ENCODE measurements at regions not wholly inside any gene's neighbourhood (a gene's known extent, or its start where the extent isn't known, plus 50 kb on each side); places are given as distances from the start of the nearest gene placed in this dataset.
"Not testable (repeated sequence)": the region's sequence is repeated elsewhere in the genome, so short reads cannot be mapped to it uniquely, and the experiment has no call there.

DNA sequence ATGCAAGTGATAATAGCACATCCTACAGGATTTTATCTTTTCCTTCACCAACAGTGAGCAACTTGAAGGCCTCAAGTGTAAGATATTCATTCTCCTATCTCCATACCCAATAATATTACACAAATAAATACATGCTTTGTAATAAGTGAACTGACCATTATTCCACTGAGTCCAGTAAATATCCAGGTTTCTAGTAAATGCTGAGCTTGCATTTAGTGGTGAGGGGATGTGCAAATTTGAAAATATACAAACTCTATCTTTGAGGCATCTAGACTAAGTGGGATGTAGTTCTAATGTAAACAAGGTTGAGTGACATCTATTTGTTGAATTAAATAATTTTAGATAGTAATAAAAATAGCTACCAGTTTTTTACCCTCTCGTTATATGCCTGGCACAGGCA lies 587.6 kb upstream of the IL12A start:
- DNase-seq, result no peak

DNA sequence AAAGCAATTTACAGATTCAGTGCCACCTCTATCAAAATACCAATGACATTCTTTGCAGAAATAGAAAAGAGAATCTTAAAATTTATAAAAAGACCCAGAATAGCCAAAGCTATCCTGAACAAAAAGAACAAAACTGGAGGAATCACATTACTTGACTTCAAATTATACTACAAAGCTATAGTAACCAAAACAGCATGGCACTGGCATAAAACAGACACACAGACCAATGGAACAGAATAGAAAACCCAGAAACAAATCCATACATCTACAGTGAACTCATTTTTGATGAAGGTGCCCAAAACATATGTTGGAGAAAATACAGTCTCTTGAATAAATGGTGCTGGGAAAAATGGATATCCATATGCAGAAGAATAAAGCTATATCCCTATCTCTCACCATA lies 578.9 kb upstream of the IL12A start:
- DNase-seq, result not testable (repeated sequence)

DNA sequence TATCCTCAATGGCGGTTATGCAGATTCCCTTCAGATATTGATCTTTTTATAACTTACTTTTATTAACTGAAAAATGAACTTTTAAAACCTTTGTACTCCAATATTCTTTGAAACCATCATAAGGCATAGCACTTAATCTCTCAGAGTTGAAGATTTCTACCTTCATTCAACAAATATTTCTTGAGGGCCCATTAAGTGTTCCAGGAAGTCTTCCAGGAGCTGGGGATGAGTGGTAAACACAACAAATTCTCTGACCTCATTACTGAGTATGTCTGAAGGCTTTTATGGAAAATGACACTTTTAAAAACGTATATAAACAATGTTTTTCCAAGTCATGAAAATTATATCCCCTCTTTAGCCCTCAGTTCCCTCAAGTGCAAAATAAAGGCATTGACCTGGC lies 575.3 kb upstream of the IL12A start:
- no peak for DNase-seq

DNA sequence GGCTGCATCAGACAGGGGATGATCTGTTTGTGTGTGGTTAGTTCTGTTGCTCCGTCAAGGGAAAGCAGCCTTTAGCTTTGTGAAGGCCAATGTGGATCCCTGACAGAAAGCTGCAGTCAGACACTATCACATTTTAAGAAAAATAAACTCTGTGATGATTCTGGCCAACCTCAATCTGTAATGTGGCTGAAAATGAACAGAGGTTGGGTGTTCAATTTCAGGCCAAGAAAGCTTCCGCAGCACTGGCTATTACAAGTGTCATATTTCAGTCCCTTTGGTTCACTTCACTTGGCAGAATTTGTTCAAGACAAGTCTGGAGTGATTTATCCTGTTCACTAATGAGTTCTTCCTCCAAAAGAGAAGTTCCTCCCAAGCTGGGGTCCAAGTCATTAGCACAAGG lies 571.8 kb upstream of the IL12A start:
- no peak for DNase-seq

DNA sequence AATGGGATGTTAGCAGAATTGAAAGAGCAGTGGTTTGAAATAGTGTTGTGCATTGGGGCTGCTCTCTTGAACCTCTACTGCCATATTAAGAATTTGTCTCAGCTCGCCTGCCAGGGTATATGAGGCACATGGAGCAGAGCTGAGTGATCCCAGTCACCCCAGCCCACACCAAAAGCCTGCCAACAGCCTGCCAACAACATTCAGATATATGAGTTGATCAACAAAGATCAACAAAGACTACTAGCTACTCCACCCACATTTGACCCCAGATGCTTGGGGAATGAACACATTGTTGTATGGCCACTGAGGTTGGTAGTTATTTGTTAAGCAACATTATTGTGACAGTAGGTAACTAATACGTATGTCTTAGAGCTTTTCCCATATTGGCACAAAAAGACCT lies 570.9 kb upstream of the IL12A start:
- no peak for DNase-seq

DNA sequence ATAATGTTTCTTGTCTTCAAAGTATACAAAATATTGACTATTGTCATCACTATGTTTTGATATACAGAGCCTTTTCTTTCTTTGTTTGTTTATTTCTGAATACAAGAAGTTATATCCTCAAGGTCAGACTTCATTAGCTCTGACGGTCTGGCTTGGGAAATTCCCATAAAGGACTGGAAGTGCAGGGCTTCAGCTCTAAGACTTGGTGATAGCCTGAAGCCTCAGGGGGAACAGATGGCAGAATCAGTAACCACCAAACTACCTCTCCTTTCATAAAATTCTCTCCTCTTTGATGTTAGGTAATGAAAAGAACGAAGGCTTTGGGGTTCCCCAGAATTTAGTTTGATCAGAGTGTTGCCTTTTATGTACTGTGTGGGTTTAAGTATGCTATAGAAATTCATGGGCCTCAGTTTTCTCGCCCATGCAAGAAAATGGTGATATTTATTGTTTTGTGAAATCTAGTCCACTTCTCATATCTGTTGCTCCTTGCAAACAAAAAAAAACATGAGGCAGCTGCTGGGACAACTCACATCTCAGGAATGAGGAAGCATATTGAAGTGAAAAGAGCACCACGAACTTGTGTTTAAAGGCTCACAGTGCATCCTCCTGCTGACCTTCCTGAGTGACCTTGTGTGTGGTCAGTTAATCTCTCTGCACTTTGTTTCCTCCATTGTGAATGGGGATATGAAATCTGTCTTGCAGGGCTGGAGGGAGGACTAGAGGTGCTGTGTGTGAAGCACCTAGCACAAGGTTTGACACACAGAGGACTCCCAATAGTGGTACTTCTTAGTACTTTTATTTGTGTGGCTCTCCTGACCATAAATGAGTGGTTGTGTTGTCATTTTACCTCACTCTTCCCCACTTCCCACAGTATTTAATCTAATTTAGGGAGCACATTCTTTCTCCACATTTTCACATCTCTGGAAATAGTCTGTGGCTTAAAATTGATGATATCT lies 569.8 kb upstream of the IL12A start:
- no peak for DNase-seq

DNA sequence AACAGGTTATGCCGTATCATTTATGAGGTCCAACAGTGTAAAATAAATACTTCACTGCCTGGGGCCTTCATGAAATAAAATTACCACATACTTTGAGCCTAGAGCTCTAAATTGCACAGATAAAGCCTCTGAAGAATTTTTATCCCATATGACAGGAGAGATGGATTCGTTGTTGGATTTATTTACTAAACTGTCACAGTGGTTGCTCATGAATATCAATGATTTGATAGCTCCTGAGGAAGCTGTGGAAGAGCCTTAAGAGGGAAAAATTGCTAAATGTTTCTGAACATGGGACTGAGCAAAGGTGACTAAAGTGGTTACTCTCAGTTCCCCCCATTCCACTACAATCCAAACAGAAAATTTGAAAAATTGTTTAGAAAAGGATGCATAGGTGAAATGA lies 558.9 kb upstream of the IL12A start:
- no peak for DNase-seq

DNA sequence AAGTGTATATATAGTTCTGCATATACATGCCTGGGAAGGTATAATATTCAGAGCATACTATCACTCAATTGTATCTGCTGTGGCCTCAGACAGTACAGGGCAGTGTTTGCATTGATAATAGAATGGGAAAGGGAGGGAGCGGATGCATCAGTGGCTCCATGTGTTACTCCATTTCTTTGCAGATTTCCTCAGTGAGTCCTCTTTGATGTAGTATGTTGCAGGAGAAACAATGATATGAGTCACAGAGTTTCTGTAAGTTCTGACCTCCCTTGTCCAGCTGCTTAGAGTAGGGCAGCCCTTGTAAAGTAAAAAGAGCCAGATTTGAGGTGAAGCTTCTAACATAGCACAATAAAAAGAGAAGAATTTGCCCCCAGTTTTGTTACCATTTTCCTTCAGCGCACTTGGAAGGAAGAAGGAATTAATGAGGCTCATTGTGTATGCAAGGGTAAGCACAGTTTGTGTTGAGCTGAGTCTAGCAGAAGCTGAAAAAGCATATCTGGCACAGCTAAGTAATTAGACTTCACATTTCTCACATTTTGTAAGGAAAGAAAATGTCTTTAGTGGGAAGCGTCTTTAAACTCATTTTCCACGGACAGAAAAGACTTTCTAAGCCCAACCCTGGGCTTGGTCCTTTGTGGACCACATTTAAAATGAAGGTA lies 555.8 kb upstream of the IL12A start:
- no peak for DNase-seq

DNA sequence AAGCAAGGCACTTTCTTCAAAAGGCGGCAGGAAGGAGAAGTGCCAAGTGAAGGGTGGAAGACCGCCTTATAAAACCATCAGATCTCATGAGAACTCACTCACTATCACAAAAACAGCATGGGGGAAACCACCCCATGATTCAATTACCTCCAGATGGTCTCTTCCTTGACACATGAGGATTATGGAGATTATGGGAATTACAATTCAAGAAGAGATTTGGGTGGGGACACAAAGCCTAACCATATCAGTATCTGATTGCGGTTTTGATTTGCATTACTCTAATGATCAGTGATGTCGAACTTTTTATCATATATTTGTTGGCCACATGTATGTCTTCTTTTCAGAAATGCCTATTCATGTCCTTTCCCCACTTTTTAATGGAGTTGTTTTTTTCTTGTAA lies 549.3 kb upstream of the IL12A start:
- DNase-seq, result no peak

DNA sequence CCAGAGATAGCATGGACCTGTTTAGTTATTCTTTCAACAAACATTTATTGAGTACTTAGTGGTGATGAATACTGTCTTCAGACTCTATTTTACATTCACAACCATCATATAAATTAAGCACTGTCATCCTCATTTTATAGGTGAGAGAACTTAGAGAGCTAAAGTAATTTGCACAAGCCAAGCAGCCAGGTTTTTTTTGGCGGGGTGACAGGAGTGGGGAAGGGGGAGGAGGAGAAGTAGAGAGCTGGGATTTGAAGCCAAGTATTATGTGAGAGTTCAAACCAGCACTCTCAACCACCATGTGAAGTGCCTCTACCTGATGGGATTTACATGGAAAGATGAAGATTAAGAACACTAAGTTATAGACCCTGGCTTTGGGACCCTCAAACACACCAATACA lies 547.4 kb upstream of the IL12A start:
- no peak for DNase-seq

DNA sequence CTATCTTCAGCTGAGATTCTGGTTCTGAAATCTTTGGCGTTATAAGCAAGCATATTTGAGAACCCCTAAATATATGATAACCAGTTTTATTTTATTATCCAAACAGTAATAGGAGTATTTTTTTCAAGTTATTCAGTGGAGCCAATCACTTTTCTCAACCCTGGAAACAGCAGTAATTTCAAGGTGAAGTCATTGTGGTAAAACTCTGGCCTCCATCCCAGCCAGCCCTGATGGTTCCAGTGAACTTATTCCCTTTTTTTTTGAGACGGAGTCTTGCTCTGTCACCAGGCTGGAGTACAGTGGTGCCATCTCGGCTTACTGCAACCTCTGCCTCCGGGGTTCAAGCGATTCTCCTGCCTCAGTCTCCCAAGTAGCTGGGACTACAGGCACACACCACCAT lies 545.4 kb upstream of the IL12A start:
- DNase-seq, result no peak

DNA sequence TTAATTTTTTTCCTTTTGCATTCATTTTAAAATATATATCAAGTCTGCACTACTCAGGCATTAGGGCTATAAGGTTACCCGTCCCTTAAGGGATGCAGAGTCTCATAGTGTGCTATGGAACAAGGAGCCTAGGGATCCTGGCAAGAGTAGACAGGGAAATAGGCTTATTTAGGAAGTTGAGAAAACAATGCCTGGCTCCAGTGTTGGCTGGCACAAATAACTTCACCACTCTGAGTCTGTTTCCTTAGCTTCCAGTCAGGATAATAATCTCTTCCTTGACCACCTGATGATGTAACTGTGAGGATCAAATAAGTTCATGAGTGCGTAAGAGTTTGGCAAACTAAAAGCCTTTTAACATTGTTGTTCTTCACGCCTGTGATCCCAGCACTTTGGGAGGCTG lies 540.8 kb upstream of the IL12A start:
- DNase-seq, result no peak

DNA sequence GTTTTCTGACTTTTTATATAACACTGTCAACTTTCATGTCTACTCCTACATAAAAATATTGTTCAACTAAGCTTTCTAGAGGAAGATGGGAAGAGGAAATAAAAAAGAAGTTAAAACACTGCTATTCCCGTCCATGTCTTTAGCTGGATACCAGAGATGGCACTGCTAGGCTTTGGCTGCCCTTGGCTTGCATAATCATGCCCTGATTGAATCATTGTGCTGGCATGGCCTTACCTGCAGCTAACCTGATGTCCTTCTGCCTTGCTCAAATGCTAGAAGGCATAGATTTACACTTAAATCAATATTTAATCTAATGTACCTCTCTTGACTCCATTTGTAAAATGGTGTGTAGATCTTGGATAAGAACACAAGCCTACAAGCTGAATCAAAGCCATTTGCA lies 539.7 kb upstream of the IL12A start:
- no peak for DNase-seq

DNA sequence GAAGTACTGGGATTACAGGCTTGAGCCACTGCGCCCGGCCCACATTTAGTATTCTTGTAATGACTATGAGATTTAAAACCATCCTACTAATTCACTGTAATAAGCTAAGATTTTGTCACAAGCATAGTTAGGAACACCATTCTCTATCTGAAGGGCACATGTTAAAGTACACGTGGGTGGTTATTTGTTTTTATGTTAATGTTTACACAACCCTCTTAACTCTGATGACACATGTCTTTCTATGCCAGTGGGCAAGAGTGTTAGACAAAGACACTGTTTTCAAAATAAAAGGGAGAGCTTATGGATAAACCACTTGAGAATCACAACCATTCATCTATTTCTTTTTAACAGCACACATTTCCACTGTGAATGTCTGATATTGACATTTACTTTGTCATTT lies 537.6 kb upstream of the IL12A start:
- no peak for DNase-seq

DNA sequence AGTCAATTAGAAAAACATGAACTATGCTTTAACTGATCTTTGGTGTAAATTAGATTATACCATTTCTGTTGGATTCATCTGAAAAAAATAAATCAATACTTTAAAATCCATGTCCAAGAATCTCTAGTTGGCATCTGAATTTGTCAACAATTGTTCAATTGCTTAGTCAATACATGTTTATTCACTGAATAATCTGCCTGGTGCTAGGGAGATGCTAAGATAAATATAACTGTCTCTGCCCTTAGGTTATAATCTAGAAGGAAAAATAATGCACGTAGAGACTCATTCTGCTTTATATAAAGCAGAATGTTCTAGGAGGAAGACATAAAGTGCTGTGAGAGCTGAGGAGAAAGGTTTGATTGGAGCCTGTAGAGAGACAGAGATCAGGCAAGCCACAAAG lies 537.2 kb upstream of the IL12A start:
- DNase-seq, result no peak

DNA sequence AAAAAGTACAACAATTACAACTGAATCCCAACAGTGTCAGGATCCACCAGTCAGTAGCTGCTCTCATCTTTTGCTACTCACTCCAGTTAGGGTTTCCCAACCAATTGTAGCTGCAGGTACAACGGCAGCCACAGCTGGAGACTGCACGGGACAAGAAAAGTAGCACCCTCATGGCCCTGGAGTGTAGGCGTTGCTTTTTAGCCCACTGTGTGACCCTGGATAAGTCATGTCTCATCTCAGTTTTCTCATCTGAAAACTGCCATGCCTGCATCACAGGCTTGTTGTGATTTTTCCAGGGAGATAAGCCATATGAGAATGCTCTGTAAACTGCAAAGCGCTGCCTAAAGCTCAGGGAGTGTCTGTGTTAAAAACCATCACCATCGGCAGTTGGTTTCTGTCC lies 535.6 kb upstream of the IL12A start:
- no peak for DNase-seq

DNA sequence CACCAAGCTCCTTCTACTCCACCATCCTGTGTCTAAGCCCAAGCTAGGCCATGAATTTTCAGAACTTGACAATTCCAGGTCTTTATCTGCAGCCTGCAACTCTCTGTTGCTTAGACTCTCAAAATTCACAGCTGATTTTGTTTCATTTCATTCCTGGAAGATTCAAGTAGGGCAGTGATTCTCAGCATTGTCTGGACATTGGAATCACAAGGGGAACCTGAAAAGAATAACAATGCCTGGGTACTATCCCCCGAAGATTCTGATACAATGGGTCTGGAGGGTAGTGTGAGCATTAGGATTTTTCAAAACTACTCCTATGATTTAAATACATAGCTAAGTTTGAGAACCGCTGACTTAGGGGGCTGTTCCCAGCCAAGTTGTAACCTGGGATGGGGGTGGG lies 534.7 kb upstream of the IL12A start:
- no peak for DNase-seq

DNA sequence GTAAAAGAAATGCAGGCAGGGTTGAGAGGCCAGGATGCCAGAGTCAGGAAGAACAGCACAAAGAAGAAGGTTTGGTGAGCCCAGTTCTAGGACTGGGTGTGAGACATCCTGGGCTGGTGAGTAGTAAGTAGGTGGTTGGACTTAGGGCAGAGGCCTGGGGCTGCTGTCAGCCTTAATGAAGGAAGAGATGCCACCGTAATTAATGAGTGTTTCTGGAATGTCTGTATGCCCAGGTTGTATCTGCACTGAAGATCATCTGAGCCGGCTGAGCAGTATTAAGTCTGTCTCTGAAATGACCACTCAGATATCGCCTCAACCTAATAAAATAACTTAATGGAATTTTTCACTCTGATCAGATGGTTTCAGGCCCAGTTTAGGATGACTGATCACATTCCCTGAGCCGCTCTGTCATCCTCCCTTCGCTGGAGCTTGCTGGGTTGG lies 532.9 kb upstream of the IL12A start:
- no peak for DNase-seq

DNA sequence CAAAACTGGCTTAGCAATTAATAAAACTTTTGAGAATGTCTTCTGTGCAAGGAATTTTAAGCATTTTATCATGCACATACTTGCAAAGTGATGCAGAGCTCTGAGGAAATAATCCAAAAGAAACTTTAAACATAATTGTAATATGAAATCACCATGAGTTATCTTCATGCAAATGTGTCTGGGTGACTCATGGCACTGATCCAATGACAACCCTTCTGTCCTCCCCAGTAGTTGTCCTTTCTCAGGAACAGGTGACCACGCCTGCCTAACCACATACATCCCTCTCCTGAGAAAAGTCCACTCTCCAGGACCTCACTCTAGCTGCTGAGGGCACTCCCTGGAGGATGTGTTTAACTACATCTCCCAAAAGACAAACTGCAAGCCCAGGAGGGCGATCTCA lies 530.6 kb upstream of the IL12A start:
- no peak for DNase-seq

DNA sequence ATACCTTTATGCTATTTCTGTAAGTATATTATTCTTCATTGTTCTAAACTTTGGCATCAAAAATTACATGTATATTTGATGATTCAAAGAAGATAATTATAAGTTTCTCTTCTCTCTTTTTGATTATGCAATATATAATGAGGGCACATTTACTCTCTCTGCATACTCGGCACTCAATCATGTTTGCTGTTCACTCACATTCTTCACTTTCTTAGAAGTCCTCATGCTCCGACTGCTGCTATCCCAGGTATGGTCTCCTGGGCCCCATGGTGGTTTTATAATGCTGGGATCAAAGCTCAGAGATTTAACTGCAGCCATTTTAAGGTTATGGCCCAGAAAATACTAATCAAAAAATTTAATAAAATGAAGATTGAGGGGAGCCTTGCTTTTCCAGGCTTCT lies 529.7 kb upstream of the IL12A start:
- no peak for DNase-seq

DNA sequence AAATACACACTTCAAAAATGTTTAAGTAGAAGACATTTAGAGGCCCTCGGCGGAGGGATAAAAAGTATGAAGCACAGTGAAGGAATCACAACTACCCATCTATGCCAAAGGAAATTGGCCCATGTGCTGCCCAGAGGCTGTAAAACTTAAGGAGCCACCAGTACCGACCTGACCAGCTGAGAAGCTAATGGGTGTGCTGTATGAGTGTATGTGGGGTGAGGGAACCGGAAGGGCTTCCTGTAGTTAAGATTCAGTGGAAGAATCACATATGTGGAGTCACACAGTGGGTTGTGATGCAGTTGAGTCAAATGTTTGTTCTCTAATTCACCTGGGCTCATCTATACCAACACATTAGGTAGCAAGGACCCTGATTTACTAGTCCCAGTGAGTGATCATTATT lies 516.0 kb upstream of the IL12A start:
- DNase-seq, result no peak

DNA sequence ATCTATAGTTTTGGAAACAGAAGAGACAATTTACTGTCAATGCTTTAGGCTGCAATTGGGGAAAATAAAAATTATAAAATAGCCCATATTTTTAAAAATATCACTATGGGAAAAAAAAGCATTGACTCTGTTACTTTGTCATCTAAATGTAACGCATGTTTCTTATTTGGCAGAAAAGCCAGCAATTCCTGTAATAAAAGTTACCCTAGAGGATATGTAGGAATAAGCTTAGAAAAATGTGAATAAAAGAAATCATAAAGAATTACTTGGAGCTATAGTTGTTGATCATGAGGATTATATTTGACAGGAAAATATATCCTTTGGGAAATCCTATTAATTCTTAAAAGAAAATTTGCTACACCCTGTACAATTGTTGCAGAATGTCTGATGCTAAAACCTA lies 515.4 kb upstream of the IL12A start:
- DNase-seq, result no peak

DNA sequence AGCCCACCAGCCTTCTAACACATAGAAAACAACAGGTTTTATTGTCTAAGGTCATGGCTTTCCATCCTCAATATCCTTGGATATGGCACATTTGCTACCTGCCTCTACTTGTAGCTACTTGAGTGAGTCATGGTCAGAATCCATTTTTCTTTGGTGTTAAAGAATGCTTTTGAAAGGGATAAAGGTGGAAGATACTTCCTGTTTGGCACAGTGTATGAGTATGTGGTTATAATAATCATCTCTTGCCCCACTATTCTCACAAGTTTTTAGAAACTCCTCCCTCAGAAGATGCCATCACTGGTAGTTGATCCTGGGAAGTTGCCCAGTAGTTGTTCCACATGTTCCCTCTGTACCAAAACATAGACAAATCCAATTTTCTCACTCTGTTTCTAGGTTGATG lies 508.6 kb upstream of the IL12A start:
- no peak for DNase-seq

DNA sequence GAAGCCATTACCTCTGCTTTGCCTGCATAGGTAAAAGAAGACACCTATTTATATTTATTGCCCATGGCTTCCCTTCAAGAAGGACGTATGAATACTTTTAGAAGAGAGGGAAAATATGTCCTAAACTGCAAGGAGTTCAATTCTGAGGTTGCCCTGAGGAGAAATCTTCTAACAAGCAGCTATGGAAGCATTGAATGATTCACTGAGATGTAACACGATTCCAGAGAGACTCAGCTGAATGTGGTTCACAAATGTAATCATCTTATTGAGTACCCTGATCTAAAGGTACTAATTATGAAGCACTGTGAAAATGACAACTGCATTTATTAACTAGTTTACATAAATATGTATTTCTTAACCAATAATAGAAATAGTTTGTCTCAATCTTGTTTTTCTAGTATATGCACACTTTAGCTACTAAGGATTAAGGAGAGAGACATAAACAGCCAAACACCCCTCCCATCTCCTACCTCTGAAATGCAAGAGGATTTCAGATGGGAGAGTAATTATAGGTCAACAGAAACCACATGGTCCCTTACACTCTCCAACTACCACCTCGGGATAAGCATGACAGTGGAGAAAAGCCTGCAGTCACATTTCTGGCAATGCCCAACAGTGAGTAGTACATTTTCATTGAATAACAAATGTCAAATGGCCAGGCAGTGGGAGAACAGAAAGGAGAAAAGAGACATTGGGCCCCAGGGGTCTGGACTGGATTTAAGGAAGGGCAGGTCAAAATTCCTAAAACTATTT lies 506.2 kb upstream of the IL12A start:
- no peak for DNase-seq

Measured in activated CD4-positive, alpha-beta T cell treated with anti-CD3 and anti-CD28 coated beads, Interleukin-2, amount 50 U/mL, for 16 hours (primary cell).